DND-41 (cell line): ENCODE measurements at regions not wholly inside any gene's neighbourhood (a gene's known extent, or its start where the extent isn't known, plus 50 kb on each side); places are given as distances from the start of the nearest gene placed in this dataset.

Experiments
- ATAC-seq: fragments of 200-7000 bp; cut with Tn5 transposase; 3 replicates; pipeline ENCODE4 v1.9.1; 2021; ENCODE audit warnings: low read depth; ENCODE audit not compliant: insufficient read depth
- DNase-seq: peaks from one replicate; pipeline ENCODE4 v3.0.0-alpha.2; 2020
- H2AFZ ChIP-seq: 2 replicates; pipeline ENCODE4 v1.6.0; 2012; ENCODE audit warnings: low read depth, low read length
- H3K27ac ChIP-seq: 2 replicates; pipeline ENCODE4 v1.5.1; 2012; ENCODE audit warnings: low read length, inconsistent platforms
- H3K27me3 ChIP-seq: fragments of 200-600 bp; sonication (generic); 2 replicates; pipeline ENCODE4 v1.6.0; 2012; ENCODE audit warnings: low read length, mild to moderate bottlenecking, inconsistent platforms; ENCODE audit not compliant: insufficient read depth, poor library complexity
- H3K36me3 ChIP-seq: 2 replicates; pipeline ENCODE4 v1.5.1; 2012; ENCODE audit warnings: low read length, inconsistent platforms; ENCODE audit not compliant: insufficient read depth
- H3K4me1 ChIP-seq: 2 replicates; pipeline ENCODE4 v1.5.1; 2012; ENCODE audit warnings: mild to moderate bottlenecking, low read length; ENCODE audit not compliant: insufficient read depth
- H3K4me2 ChIP-seq: 2 replicates; pipeline ENCODE4 v1.6.0; 2012; ENCODE audit warnings: mild to moderate bottlenecking, moderate library complexity, low read length, inconsistent platforms; ENCODE audit not compliant: insufficient read depth
- H3K4me3 ChIP-seq, 2 experiments: fragments of 200-600 bp in 1 of 2; shearing (Covaris generic) in 1 of 2; 2 replicates each; pipeline ENCODE4 v1.5.1; 2012 to 2016; ENCODE audit warnings: inconsistent platforms in 2 of 2, low read length in 2 of 2, mild to moderate bottlenecking in 2 of 2, low read depth in 1 of 2, moderate library complexity in 1 of 2
- H3K79me2 ChIP-seq: 2 replicates; pipeline ENCODE4 v1.6.0; 2012; ENCODE audit warnings: low read length, inconsistent platforms; ENCODE audit not compliant: insufficient read depth
- H3K9ac ChIP-seq: 2 replicates; pipeline ENCODE4 v1.6.0; 2012; ENCODE audit warnings: low read depth, mild to moderate bottlenecking, inconsistent platforms, low read length, moderate library complexity
- H3K9me3 ChIP-seq: 2 replicates; pipeline ENCODE4 v1.5.1; 2012; ENCODE audit warnings: low read length, moderate library complexity, mild to moderate bottlenecking, inconsistent platforms; ENCODE audit not compliant: insufficient read depth, severe bottlenecking
- H4K20me1 ChIP-seq: 2 replicates; pipeline ENCODE4 v1.6.0; 2012; ENCODE audit warnings: low read length; ENCODE audit not compliant: insufficient read depth
- EZH2 ChIP-seq: IDR thresholded peaks from 3 replicates; pipeline ENCODE4 v1.6.1; 2012; ENCODE audit warnings: borderline replicate concordance, low read depth, mild to moderate bottlenecking, moderate library complexity, low read length, inconsistent platforms; ENCODE audit not compliant: severe bottlenecking
- TF ChIP-seq, protein P1 (sequence below): IDR thresholded peaks from 2 replicates; pipeline ENCODE4 v1.5.1; 2012; ENCODE audit warnings: borderline replicate concordance, low read length, moderate library complexity, mild to moderate bottlenecking; ENCODE audit not compliant: poor library complexity, severe bottlenecking; ENCODE audit errors: extremely low read depth

DNA sequence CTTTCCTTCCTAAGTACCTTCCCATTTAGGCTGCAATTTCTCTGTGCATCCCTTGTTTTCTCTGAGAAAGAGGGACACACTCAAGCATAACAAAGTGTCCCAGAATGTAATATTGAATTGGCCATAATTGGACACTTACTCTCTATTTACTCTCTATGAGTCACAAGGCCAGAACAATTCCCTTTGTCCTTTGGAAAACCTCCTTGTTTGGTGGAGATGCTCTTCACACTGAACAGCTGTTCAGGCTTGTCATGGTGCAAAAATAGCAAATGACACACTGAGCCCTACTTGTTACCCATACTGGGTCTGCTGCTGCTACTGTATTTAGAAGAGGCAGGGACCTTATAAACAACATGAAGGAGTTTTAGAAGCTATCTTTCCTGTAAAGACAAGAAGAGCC is 1590.5 kb upstream of the TMEM132C start:
- DNase-seq (no peak), ATAC-seq (no peak)
- H3K27ac ChIP-seq = no peak overlapping the region
- TF ChIP-seq, protein P1, sequence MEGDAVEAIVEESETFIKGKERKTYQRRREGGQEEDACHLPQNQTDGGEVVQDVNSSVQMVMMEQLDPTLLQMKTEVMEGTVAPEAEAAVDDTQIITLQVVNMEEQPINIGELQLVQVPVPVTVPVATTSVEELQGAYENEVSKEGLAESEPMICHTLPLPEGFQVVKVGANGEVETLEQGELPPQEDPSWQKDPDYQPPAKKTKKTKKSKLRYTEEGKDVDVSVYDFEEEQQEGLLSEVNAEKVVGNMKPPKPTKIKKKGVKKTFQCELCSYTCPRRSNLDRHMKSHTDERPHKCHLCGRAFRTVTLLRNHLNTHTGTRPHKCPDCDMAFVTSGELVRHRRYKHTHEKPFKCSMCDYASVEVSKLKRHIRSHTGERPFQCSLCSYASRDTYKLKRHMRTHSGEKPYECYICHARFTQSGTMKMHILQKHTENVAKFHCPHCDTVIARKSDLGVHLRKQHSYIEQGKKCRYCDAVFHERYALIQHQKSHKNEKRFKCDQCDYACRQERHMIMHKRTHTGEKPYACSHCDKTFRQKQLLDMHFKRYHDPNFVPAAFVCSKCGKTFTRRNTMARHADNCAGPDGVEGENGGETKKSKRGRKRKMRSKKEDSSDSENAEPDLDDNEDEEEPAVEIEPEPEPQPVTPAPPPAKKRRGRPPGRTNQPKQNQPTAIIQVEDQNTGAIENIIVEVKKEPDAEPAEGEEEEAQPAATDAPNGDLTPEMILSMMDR = no peak
- TF ChIP-seq EZH2 = no peak
- no peaks in the 10 kb centered on the region for H4K20me1 ChIP-seq
- H3K9me3 ChIP-seq = no peaks in the 10 kb centered on the region
- no peaks in the 10 kb centered on the region for H3K79me2 ChIP-seq
- no peaks in the 10 kb centered on the region for H3K36me3 ChIP-seq
- H3K9ac ChIP-seq = no peak overlapping the region
- no peak overlapping the region for H2AFZ ChIP-seq
- H3K4me2 ChIP-seq = no peak overlapping the region
- H3K4me3 ChIP-seq = no peak overlapping the region
- no peaks in the 10 kb centered on the region for H3K27me3 ChIP-seq
- H3K4me1 ChIP-seq = no peaks in the 10 kb centered on the region

DNA sequence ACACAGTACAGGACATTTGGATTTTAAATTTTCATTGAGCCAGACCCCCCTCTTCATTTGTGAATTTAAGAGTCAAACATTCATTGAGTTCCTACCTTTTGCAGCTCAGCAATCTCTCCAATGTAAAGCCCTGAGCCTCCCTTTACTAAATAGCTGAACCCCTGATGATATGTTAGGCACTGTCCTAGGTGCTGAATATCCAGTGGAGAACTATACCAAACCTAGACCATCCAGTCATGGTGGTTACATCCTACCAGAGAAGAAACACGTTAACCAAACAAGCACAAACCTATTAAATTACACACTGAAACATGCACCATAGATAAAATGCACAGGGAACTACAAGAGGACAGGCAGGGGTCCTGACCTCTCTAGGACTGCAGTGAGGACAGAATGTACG is 1585.3 kb upstream of the TMEM132C start:
- Histone ChIP-seq H3K27ac (no peak overlapping the region), H3K9me3 (peaks cover 5% of the 10 kb centered on the region), H3K36me3 (no peaks in the 10 kb centered on the region), H3K27me3 (no peaks in the 10 kb centered on the region), H3K4me3 (no peak overlapping the region), H2AFZ (no peak overlapping the region), H3K4me2 (no peak overlapping the region), H3K4me1 (no peaks in the 10 kb centered on the region), H3K79me2 (no peaks in the 10 kb centered on the region), H3K9ac (no peak overlapping the region), H4K20me1 (no peaks in the 10 kb centered on the region)
- TF ChIP-seq EZH2 = no peak
- TF ChIP-seq, protein P1 = no peak
- no peak for DNase-seq
- no peak for ATAC-seq

DNA sequence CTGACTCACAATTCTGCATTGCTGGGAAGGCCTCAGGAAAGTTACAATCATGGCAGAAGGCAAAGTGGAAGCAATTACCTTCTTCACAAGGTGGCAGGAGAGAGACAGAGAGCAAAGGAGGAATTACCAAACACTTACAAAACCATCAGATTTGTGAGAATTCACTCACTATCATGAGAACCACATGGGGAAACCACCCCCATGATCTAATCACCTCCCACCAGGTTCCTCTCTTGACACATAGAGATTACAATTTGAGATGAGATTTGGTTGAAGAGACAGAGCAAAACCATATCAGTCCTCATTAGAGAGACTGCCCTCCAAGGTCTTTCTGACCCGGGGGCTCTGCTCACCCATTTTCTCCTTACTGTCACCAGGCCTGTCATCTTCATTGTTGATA is 1582.3 kb upstream of the TMEM132C start:
- ATAC-seq = no peak
- Histone ChIP-seq H3K27ac (no peak overlapping the region), H2AFZ (no peak overlapping the region), H3K9ac (no peak overlapping the region), H3K9me3 (peaks cover 5% of the 10 kb centered on the region), H3K27me3 (no peaks in the 10 kb centered on the region), H3K4me3 (no peak overlapping the region), H3K4me1 (no peaks in the 10 kb centered on the region), H3K79me2 (no peaks in the 10 kb centered on the region), H3K4me2 (no peak overlapping the region), H3K36me3 (no peaks in the 10 kb centered on the region), H4K20me1 (no peaks in the 10 kb centered on the region)
- no peak for TF ChIP-seq EZH2
- TF ChIP-seq, protein P1 = no peak
- DNase-seq = no peak

- H2AFZ ChIP-seq = no peak overlapping the region
- H3K9me3 ChIP-seq = peaks cover 5% of the 10 kb centered on the region
- no peaks in the 10 kb centered on the region for H4K20me1 ChIP-seq
- ATAC-seq = no peak
- TF ChIP-seq, protein P1 = no peak
- TF ChIP-seq EZH2 = no peak
- H3K79me2 ChIP-seq = no peaks in the 10 kb centered on the region
- H3K27me3 ChIP-seq = no peaks in the 10 kb centered on the region
- no peak overlapping the region for H3K27ac ChIP-seq
- no peaks in the 10 kb centered on the region for H3K36me3 ChIP-seq
- no peak overlapping the region for H3K9ac ChIP-seq
- H3K4me3 ChIP-seq = no peak overlapping the region
- DNase-seq = no peak
- no peak overlapping the region for H3K4me2 ChIP-seq
- H3K4me1 ChIP-seq = no peaks in the 10 kb centered on the region
Measured at GRCh38 chr12:126685636-126686035, 1581.3 kb upstream of the TMEM132C start.
